SK-N-SH (cell line): ENCODE measurements at regions not wholly inside any gene's neighbourhood (a gene's known extent, or its start where the extent isn't known, plus 50 kb on each side); places are given as distances from the start of the nearest gene placed in this dataset.
A peak's percentile ranks its signal among the peaks of the same experiment; 100 is the strongest.

Experiments
- CTCF ChIA-PET: fragments of 300-600, 350-600 bp; formaldehyde crosslinking; extraction: SDS; loops from one replicate; lab custom pipeline; 2021; lab: Yijun Ruan, JAX
- POLR2A ChIA-PET: fragments of 350-600 bp; sonication (Branson Sonifier 250); formaldehyde crosslinking; extraction: SDS; loops from one replicate; lab custom pipeline; 2020; ENCODE audit warnings: antibody characterized with exemption, inconsistent platforms; lab: Yijun Ruan, JAX
- DNase-seq: peaks from one replicate; pipeline ENCODE4 v3.0.0; 2012
- H2AFZ ChIP-seq: fragments of 200-600 bp; sonication (generic); 2 replicates; pipeline ENCODE4 v1.8.1; 2016; ENCODE audit warnings: antibody characterized with exemption, mild to moderate bottlenecking, low read depth
- H3F3A ChIP-seq: fragments of 200-600 bp; sonication (generic); replicated peaks from 2 replicates; pipeline ENCODE3; 2016; ENCODE audit warnings: antibody characterized with exemption, mild to moderate bottlenecking; ENCODE audit not compliant: insufficient read depth
- H3K27ac ChIP-seq, 2 experiments: fragments of 200-500 bp in 1 of 2; fragments of 200-600 bp in 1 of 2; sonication (Bioruptor generic) in 1 of 2; sonication (generic), shearing (Covaris generic) in 1 of 2; 2 replicates each; pipeline versions ENCODE4 v1.5.1 to v1.6.1; 2014 to 2016; ENCODE audit warnings: low read depth in 2 of 2, inconsistent platforms in 1 of 2, low read length in 1 of 2, mild to moderate bottlenecking in 1 of 2, mixed read lengths in 1 of 2
- H3K27me3 ChIP-seq: fragments of 200-600 bp; sonication (generic), shearing (Covaris generic); 2 replicates; pipeline ENCODE4 v1.6.1; 2016; ENCODE audit warnings: mixed run types; ENCODE audit not compliant: insufficient read depth
- H3K36me3 ChIP-seq, 2 experiments: fragments of 200-500 bp in 1 of 2; fragments of 200-600 bp in 1 of 2; sonication (Bioruptor generic) in 1 of 2; sonication (generic) in 1 of 2; replicated peaks in 1 of 2; 2 replicates each; pipeline versions ENCODE3 to v1.5.1; 2014 to 2016; ENCODE audit warnings: low read length in 1 of 2, mild to moderate bottlenecking in 1 of 2; ENCODE audit not compliant: insufficient read depth in 2 of 2, control insufficient read depth in 1 of 2
- H3K4me1 ChIP-seq, 2 experiments: fragments of 200-500 bp in 1 of 2; fragments of 200-600 bp in 1 of 2; sonication (Bioruptor generic) in 1 of 2; sonication (generic), shearing (Covaris generic) in 1 of 2; 2 replicates each; pipeline versions ENCODE4 v1.5.1 to v1.6.1; 2014 to 2016; ENCODE audit warnings: low read depth in 1 of 2, low read length in 1 of 2, mixed run types in 1 of 2; ENCODE audit not compliant: insufficient read depth in 2 of 2, control insufficient read depth in 1 of 2
- H3K4me2 ChIP-seq: fragments of 200-600 bp; sonication (generic), shearing (Covaris generic); 2 replicates; pipeline ENCODE4 v1.6.1; 2017; ENCODE audit warnings: mixed run types
- H3K4me3 ChIP-seq, 2 experiments: fragments of 200-500 bp in 1 of 2; fragments of 200-600 bp in 1 of 2; sonication (Bioruptor generic) in 1 of 2; sonication (generic), shearing (Covaris generic) in 1 of 2; 2 replicates each; pipeline versions ENCODE4 v1.5.1 to v1.8.1; 2014 to 2016; ENCODE audit warnings: low read depth in 2 of 2, inconsistent platforms in 1 of 2, low read length in 1 of 2, mild to moderate bottlenecking in 1 of 2, mixed read lengths in 1 of 2, moderate library complexity in 1 of 2
- H3K79me2 ChIP-seq: fragments of 200-600 bp; sonication (generic); 2 replicates; pipeline ENCODE4 v1.8.1; 2017; ENCODE audit warnings: mild to moderate bottlenecking; ENCODE audit not compliant: insufficient read depth
- H3K9ac ChIP-seq: fragments of 200-600 bp; sonication (generic); 2 replicates; pipeline ENCODE4 v1.6.1; 2017; ENCODE audit warnings: mixed run types
- H3K9me2 ChIP-seq: fragments of 200-600 bp; sonication (generic); 2 replicates; pipeline ENCODE4 v1.6.1; 2017; ENCODE audit warnings: mixed run types
- H3K9me3 ChIP-seq: fragments of 200-600 bp; sonication (generic); 2 replicates; pipeline ENCODE4 v1.6.1; 2017; ENCODE audit warnings: mixed run types, mild to moderate bottlenecking, moderate library complexity
- H4K20me1 ChIP-seq: fragments of 200-600 bp; sonication (generic); 2 replicates; pipeline ENCODE4 v1.6.1; 2017; ENCODE audit warnings: mild to moderate bottlenecking, mixed run types; ENCODE audit not compliant: insufficient read depth
- FOSL2 ChIP-seq: IDR thresholded peaks from 2 replicates; pipeline ENCODE4 v1.4.0; 2012; ENCODE audit warnings: low read depth, mild to moderate bottlenecking, moderate library complexity, borderline replicate concordance
- FOXJ3 ChIP-seq: sonication (generic); formaldehyde crosslinking; IDR thresholded peaks from 2 replicates; pipeline ENCODE4 v1.5.1; 2020; ENCODE audit warnings: mild to moderate bottlenecking, missing genetic modification reagents
- GATA2 ChIP-seq: sonication (generic); formaldehyde crosslinking; IDR thresholded peaks from 2 replicates; pipeline ENCODE4 v1.5.0; 2020; ENCODE audit warnings: mild to moderate bottlenecking, missing genetic modification reagents
- JUND ChIP-seq: IDR thresholded peaks from 2 replicates; pipeline ENCODE4 v1.4.0; 2012
- MEF2A ChIP-seq: IDR thresholded peaks from 2 replicates; pipeline ENCODE4 v1.4.0; 2012; ENCODE audit warnings: low read depth, borderline replicate concordance
- NRF1 ChIP-seq: IDR thresholded peaks from 2 replicates; pipeline ENCODE4 v1.6.1; 2012; ENCODE audit warnings: low read depth, mild to moderate bottlenecking, low read length
- POLR2AphosphoS5 ChIP-seq: IDR thresholded peaks from 2 replicates; pipeline ENCODE4 v1.6.1; 2012; ENCODE audit warnings: low read depth, low read length
- RAD21 ChIP-seq: IDR thresholded peaks from 2 replicates; pipeline ENCODE4 v1.6.1; 2012; ENCODE audit warnings: mild to moderate bottlenecking, low read length
- RFX5 ChIP-seq: IDR thresholded peaks from 2 replicates; pipeline ENCODE4 v1.6.1; 2012; ENCODE audit warnings: mild to moderate bottlenecking, improper control_type of control experiment, low read length
- TCF12 ChIP-seq: IDR thresholded peaks from 2 replicates; pipeline ENCODE4 v1.4.0; 2012
- TEAD4 ChIP-seq: IDR thresholded peaks from 2 replicates; pipeline ENCODE4 v1.4.0; 2012; ENCODE audit warnings: mild to moderate bottlenecking, borderline replicate concordance; ENCODE audit not compliant: insufficient read depth
- WGBS: methylation state at CpG from one replicate; pipeline ENCODE4 v1.1.6; 2017; ENCODE audit warnings: low lambda C conversion rate; 5-methylcytosine and 5-hydroxymethylcytosine counted together
- TF ChIP-seq, protein P1 (sequence below): fragments of 200-600 bp; sonication (generic); IDR thresholded peaks from 2 replicates; pipeline ENCODE4 v1.6.1; 2017; ENCODE audit warnings: antibody characterized with exemption, mild to moderate bottlenecking, moderate library complexity
- TF ChIP-seq, protein P2 (sequence below): IDR thresholded peaks from 2 replicates; pipeline ENCODE4 v1.4.0; 2012; ENCODE audit warnings: low read depth
- TF ChIP-seq, protein P3 (sequence below): IDR thresholded peaks from 2 replicates; pipeline ENCODE4 v1.4.0; 2012; ENCODE audit warnings: low read depth, borderline replicate concordance
- TF ChIP-seq, protein P4 (sequence below): IDR thresholded peaks from 2 replicates; pipeline ENCODE4 v1.4.0; 2012; ENCODE audit warnings: low read depth, borderline replicate concordance

DNA sequence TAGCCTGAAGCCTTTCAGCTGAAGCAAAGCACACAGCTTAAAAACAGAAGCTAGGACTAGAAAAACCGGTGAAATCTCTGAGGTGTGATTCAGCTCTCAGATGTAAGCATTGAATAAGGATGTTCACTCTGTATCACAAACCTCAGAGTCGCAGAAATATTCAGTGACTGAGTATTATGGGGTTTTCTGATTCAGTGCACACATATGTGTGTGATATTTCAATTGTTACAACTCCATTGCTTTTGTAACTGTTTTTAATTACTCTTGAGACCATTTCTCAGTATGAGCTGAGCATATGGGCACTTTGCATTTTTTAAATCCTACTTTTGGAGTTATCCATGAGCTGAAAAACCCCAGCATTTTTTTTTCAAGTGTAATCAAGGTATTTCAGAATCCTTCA, 868.8 kb downstream of the NTRK3 start:
- H3K27ac ChIP-seq, result no peak overlapping the region
- no peak for TF ChIP-seq RAD21
- no peak for TF ChIP-seq FOXJ3 (CRISPR knock-in tag)
- H3K27me3 ChIP-seq, result no peaks in the 10 kb centered on the region
- H3K79me2 ChIP-seq, result no peaks in the 10 kb centered on the region
- H3K9me3 ChIP-seq, result no peaks in the 10 kb centered on the region
- H4K20me1 ChIP-seq, result no peaks in the 10 kb centered on the region
- DNase-seq, result no peak
- no peaks in the 10 kb centered on the region for H3F3A ChIP-seq
- ChIA-PET CTCF (no interaction called here), POLR2A (no interaction called here)
- H3K9me2 ChIP-seq, result no peaks in the 10 kb centered on the region
- H3K4me1 ChIP-seq, result no peaks in the 10 kb centered on the region
- 29% methylated on average over 2 of the region's 2 CpGs for WGBS
- H3K4me3 ChIP-seq, result no peak overlapping the region
- no peak overlapping the region for H3K9ac ChIP-seq
- no peak overlapping the region for H2AFZ ChIP-seq
- H3K4me2 ChIP-seq, result no peak overlapping the region
- H3K36me3 ChIP-seq, result no peaks in the 10 kb centered on the region

DNA sequence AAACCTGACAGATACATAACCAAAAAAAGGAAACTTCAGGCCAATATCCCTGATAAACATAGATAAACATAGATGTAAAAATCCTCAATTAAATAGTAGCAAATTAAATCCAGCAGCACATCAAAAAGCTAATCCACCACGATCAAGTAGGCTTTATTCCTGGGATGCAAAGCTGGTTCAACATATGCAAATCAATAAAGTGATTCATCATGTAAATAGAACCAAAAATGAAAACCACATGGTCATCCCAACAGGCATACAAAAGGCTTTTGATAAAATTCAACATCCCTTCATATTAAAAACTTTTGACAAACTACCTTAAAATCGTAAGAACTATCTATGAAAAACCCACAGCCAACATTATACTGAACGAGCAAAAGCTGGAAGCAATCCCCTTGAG, 882.2 kb downstream of the NTRK3 start:
- Histone ChIP-seq H2AFZ (no peak overlapping the region), H3K4me1 (no peaks in the 10 kb centered on the region), H3K4me3 (no peak overlapping the region), H4K20me1 (no peaks in the 10 kb centered on the region), H3K27me3 (no peaks in the 10 kb centered on the region), H3K27ac (no peak overlapping the region), H3K9ac (no peak overlapping the region), H3K4me2 (no peak overlapping the region), H3K9me2 (no peaks in the 10 kb centered on the region), H3F3A (peaks cover 12% of the 10 kb centered on the region), H3K36me3 (no peaks in the 10 kb centered on the region), H3K9me3 (no peaks in the 10 kb centered on the region), H3K79me2 (no peaks in the 10 kb centered on the region)
- TF ChIP-seq TCF12, result peak; percentile 29; the same call in 1 of the 2 replicates
- TF ChIP-seq, protein P1, sequence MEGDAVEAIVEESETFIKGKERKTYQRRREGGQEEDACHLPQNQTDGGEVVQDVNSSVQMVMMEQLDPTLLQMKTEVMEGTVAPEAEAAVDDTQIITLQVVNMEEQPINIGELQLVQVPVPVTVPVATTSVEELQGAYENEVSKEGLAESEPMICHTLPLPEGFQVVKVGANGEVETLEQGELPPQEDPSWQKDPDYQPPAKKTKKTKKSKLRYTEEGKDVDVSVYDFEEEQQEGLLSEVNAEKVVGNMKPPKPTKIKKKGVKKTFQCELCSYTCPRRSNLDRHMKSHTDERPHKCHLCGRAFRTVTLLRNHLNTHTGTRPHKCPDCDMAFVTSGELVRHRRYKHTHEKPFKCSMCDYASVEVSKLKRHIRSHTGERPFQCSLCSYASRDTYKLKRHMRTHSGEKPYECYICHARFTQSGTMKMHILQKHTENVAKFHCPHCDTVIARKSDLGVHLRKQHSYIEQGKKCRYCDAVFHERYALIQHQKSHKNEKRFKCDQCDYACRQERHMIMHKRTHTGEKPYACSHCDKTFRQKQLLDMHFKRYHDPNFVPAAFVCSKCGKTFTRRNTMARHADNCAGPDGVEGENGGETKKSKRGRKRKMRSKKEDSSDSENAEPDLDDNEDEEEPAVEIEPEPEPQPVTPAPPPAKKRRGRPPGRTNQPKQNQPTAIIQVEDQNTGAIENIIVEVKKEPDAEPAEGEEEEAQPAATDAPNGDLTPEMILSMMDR, result no peak
- DNase-seq, result no peak
- CTCF ChIA-PET, result no interaction called here
- WGBS, result 30% methylated on average over 3 of the region's 3 CpGs
- POLR2A ChIA-PET, result no interaction called here

DNA sequence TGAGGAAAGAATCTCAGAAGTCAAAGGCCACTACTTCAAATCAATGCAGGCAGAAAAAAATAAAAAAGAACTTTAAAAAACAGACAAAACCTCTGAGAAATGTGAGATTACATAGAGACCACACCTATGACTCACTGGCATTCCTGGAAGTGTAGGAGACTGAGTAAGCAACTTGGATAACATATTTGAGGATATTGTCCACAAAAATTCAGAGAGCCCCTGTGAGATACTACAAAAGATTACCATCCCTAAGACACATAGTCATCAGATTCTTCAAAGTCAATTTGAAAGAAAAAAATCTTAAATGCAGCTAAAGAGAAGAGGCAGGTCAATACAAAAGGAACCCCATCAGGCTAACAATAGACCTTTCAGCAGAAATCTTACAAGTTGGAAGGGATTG, 887.3 kb downstream of the NTRK3 start:
- Histone ChIP-seq H3K36me3 (no peaks in the 10 kb centered on the region), H3K27ac (peak overlapping the region in 1 of 2 experiments; percentile 80; a peak in 2 of 4 replicates), H3F3A (peaks cover 22% of the 10 kb centered on the region), H2AFZ (peak overlapping the region; percentile 47; the same call in 1 of the 2 replicates), H4K20me1 (no peaks in the 10 kb centered on the region), H3K9me3 (no peaks in the 10 kb centered on the region), H3K79me2 (no peaks in the 10 kb centered on the region), H3K9me2 (no peaks in the 10 kb centered on the region), H3K4me3 (no peak overlapping the region), H3K4me1 (peaks cover 0 to 18% of the 10 kb centered on the region in 2 experiments; a peak in 1 of 4 replicates), H3K4me2 (no peak overlapping the region), H3K27me3 (no peaks in the 10 kb centered on the region), H3K9ac (peak overlapping the region; percentile 51; the same call in 1 of the 2 replicates)
- CTCF ChIA-PET, result no interaction called here
- POLR2A ChIA-PET, result no interaction called here
- no peak for DNase-seq
- TF ChIP-seq TEAD4 (peak; percentile 98), FOSL2 (peak; percentile 96), NRF1 (no peak), GATA2 (CRISPR knock-in tag) (no peak), RFX5 (no peak), POLR2AphosphoS5 (peak; percentile 63; the same call in 1 of the 2 replicates), MEF2A (peak; percentile 61; the same call in 1 of the 2 replicates), JUND (peak; percentile 99), TCF12 (peak; percentile 87), FOXJ3 (CRISPR knock-in tag) (no peak)
- TF ChIP-seq, protein P2, sequence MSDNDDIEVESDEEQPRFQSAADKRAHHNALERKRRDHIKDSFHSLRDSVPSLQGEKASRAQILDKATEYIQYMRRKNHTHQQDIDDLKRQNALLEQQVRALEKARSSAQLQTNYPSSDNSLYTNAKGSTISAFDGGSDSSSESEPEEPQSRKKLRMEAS, result no peak
- TF ChIP-seq, protein P3, sequence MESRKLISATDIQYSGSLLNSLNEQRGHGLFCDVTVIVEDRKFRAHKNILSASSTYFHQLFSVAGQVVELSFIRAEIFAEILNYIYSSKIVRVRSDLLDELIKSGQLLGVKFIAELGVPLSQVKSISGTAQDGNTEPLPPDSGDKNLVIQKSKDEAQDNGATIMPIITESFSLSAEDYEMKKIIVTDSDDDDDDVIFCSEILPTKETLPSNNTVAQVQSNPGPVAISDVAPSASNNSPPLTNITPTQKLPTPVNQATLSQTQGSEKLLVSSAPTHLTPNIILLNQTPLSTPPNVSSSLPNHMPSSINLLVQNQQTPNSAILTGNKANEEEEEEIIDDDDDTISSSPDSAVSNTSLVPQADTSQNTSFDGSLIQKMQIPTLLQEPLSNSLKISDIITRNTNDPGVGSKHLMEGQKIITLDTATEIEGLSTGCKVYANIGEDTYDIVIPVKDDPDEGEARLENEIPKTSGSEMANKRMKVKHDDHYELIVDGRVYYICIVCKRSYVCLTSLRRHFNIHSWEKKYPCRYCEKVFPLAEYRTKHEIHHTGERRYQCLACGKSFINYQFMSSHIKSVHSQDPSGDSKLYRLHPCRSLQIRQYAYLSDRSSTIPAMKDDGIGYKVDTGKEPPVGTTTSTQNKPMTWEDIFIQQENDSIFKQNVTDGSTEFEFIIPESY, result no peak
- TF ChIP-seq, protein P4, sequence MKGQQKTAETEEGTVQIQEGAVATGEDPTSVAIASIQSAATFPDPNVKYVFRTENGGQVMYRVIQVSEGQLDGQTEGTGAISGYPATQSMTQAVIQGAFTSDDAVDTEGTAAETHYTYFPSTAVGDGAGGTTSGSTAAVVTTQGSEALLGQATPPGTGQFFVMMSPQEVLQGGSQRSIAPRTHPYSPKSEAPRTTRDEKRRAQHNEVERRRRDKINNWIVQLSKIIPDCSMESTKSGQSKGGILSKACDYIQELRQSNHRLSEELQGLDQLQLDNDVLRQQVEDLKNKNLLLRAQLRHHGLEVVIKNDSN, result no peak
